Ishikawa (cell line): ENCODE measurements at regions not wholly inside any gene's neighbourhood (a gene's known extent, or its start where the extent isn't known, plus 50 kb on each side); places are given as distances from the start of the nearest gene placed in this dataset.
A peak's percentile ranks its signal among the peaks of the same experiment; 100 is the strongest.

ENCODE experiments used
- CEBPB ChIP-seq: IDR thresholded peaks from 2 replicates; pipeline ENCODE4 v1.6.1; 2012
- CREB1 ChIP-seq: IDR thresholded peaks from 2 replicates; pipeline ENCODE4 v1.6.1; 2012; ENCODE audit warnings: low read depth
- EGR1 ChIP-seq: IDR thresholded peaks from 2 replicates; pipeline ENCODE4 v1.6.1; 2012
- EP300 ChIP-seq: IDR thresholded peaks from 2 replicates; pipeline ENCODE4 v1.6.1; 2012; ENCODE audit warnings: borderline replicate concordance
- FOXM1 ChIP-seq: IDR thresholded peaks from 2 replicates; pipeline ENCODE4 v1.6.1; 2012; ENCODE audit warnings: low read depth, borderline replicate concordance
- MAX ChIP-seq: IDR thresholded peaks from 2 replicates; pipeline ENCODE4 v1.6.1; 2012
- NFIC ChIP-seq: IDR thresholded peaks from 2 replicates; pipeline ENCODE4 v1.6.1; 2012
- RAD21 ChIP-seq: IDR thresholded peaks from 2 replicates; pipeline ENCODE4 v1.6.1; 2012; ENCODE audit warnings: low read depth
- TAF1 ChIP-seq: IDR thresholded peaks from 2 replicates; pipeline ENCODE4 v1.6.1; 2012; ENCODE audit warnings: low read depth, mild to moderate bottlenecking
- TCF12 ChIP-seq: IDR thresholded peaks from 2 replicates; pipeline ENCODE4 v1.6.1; 2012; ENCODE audit warnings: low read depth
- TEAD4 ChIP-seq: IDR thresholded peaks from 2 replicates; pipeline ENCODE4 v1.6.1; 2012
- USF1 ChIP-seq: IDR thresholded peaks from 2 replicates; pipeline ENCODE4 v1.6.1; 2012
- YY1 ChIP-seq: IDR thresholded peaks from 2 replicates; pipeline ENCODE4 v1.6.1; 2012; ENCODE audit warnings: low read depth
- ZBTB7A ChIP-seq: IDR thresholded peaks from 2 replicates; pipeline ENCODE4 v1.6.1; 2012; ENCODE audit warnings: low read depth
- TF ChIP-seq, protein P1 (sequence below): IDR thresholded peaks from 2 replicates; pipeline ENCODE4 v1.6.1; 2012; ENCODE audit warnings: low read depth, mild to moderate bottlenecking

DNA sequence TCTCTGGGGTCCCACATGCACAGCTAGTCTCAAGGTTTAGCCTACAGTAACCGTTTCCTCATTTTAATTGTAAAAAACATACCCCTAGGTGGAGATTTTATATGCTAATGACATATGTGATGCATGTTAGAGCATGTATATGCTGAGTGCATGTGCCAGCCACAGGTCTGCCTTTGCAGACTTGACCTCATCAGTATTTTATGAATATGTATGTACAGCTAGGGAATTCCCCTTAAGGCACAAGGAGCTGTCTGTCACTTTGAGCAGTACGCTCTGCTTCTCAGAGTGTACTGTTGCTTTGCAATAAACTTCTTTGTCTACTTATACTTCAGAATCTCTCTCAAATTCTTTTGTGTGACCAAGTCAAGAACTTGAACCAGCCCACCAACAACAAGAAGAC is 131.2 kb upstream of the ERBB4 start:
- TF ChIP-seq TCF12 (no peak), ZBTB7A (no peak), CEBPB (no peak), TEAD4 (no peak), EGR1 (no peak), TAF1 (no peak), YY1 (no peak), CREB1 (no peak), USF1 (no peak), MAX (no peak), FOXM1 (no peak), EP300 (no peak)
- TF ChIP-seq, protein P1, sequence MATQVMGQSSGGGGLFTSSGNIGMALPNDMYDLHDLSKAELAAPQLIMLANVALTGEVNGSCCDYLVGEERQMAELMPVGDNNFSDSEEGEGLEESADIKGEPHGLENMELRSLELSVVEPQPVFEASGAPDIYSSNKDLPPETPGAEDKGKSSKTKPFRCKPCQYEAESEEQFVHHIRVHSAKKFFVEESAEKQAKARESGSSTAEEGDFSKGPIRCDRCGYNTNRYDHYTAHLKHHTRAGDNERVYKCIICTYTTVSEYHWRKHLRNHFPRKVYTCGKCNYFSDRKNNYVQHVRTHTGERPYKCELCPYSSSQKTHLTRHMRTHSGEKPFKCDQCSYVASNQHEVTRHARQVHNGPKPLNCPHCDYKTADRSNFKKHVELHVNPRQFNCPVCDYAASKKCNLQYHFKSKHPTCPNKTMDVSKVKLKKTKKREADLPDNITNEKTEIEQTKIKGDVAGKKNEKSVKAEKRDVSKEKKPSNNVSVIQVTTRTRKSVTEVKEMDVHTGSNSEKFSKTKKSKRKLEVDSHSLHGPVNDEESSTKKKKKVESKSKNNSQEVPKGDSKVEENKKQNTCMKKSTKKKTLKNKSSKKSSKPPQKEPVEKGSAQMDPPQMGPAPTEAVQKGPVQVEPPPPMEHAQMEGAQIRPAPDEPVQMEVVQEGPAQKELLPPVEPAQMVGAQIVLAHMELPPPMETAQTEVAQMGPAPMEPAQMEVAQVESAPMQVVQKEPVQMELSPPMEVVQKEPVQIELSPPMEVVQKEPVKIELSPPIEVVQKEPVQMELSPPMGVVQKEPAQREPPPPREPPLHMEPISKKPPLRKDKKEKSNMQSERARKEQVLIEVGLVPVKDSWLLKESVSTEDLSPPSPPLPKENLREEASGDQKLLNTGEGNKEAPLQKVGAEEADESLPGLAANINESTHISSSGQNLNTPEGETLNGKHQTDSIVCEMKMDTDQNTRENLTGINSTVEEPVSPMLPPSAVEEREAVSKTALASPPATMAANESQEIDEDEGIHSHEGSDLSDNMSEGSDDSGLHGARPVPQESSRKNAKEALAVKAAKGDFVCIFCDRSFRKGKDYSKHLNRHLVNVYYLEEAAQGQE: no peak

DNA sequence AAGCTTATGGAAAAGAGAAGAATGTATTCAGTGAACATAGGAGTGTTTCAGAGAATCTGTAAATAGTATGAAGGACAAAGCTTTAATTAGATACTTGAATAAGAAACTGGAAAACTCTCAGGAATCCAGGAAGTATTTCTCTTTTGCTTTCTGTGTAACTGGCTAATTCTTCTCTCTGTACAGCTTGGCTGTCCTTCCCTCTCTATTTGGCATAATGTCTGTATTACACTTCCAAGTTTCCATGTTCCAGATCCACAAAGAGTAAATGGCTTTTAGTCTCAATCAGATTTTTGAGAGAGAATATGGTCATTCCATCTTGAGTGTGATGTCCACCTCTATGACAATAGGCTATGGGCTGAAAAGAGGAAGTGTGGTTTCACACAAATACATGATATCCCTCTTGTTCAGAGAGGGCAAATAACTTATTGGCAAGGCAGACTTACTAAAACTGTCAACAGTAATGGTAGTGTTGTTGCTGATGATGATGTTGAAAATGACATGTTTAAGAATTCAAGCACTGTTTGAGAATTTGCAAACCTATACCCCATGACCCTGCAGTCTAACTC is 129.2 kb upstream of the ERBB4 start:
- TF ChIP-seq TCF12 (no peak), NFIC (no peak), CREB1 (no peak), YY1 (no peak), CEBPB (no peak), TEAD4 (no peak)

GRCh38 chr2:212665948-212666347 is 127.3 kb upstream of the ERBB4 start:
- TF ChIP-seq NFIC: peak; percentile 66
- no peak for TF ChIP-seq YY1
- TF ChIP-seq MAX: no peak

GRCh38 chr2:212659441-212659840 is 120.8 kb upstream of the ERBB4 start:
- TF ChIP-seq TCF12: no peak
- no peak for TF ChIP-seq TAF1
- no peak for TF ChIP-seq FOXM1
- TF ChIP-seq, protein P1: no peak

GRCh38 chr2:212649646-212650045 is 111.0 kb upstream of the ERBB4 start:
- TF ChIP-seq RAD21 (no peak), EGR1 (no peak), EP300 (no peak), NFIC (no peak), MAX (no peak), TEAD4 (no peak), CEBPB (no peak), ZBTB7A (no peak), TCF12 (no peak), YY1 (no peak), CREB1 (no peak), FOXM1 (no peak)
- TF ChIP-seq, protein P1: no peak
